Erythroblast (primary cell): ENCODE measurements at regions not wholly inside any gene's neighbourhood (a gene's known extent, or its start where the extent isn't known, plus 50 kb on each side); places are given as distances from the start of the nearest gene placed in this dataset.

Experiments
- DNase-seq, 2 experiments: peaks; one replicate each; lab custom pipeline; 2025; lab: John Stamatoyannopoulos, UW
- GATA1 ChIP-seq: IDR thresholded peaks from 2 replicates; pipeline ENCODE4 v1.6.1; 2011; ENCODE audit warnings: low read depth, mild to moderate bottlenecking, control low read depth, low read length, moderate library complexity
- POLR2A ChIP-seq: IDR thresholded peaks from 2 replicates; pipeline ENCODE4 v1.6.1; 2011; ENCODE audit warnings: mild to moderate bottlenecking, low read length

- DNase-seq = no peak
- no peak for TF ChIP-seq GATA1
- no peak for TF ChIP-seq POLR2A
These were observed 52.6 kb upstream of the CNOT6 start for GRCh38 chr5:180441564-180442051.
